ENCODE measurements at regions not wholly inside any gene's neighbourhood (a gene's known extent, or its start where the extent isn't known, plus 50 kb on each side); places are given as distances from the start of the nearest gene placed in this dataset.

- DNase-seq (ENCODE audit: low read depth) = no peak
- no peak for TF ChIP-seq CTCF (conservative IDR thresholded peaks at IDR 0.05; ENCODE audit: low read length)
- no peak overlapping the region for H3K4me3 ChIP-seq (ENCODE audit: low read length)
These were observed 660.1 kb upstream of the SGO1 start for GRCh38 chr3:20846066-20846465.

DNA sequence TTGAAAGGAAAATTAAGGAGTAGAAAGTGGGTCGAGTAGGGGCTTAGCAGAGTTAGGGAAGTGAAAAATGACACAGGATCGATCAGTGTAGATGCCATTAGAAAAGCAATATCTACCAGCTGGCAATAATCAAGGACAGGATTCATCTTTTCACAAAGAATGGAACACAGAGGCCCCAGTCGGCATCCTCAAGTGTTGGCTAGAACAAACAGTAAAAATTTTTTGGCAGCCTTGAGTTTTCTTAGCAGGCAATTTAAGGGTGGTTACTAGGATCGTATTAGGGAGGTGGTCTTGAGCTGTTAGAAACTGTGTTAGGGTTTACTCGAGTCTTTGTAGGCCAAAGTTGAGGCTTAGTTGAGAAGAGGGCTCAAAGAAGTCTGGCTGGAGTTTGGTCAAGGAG lies 658.8 kb upstream of the SGO1 start:
- no peak overlapping the region for H3K4me3 ChIP-seq (ENCODE audit: low read length)
- no peak for DNase-seq (ENCODE audit: low read depth)

GRCh38 chr3:20842594-20843436 lies 656.8 kb upstream of the SGO1 start:
- no peak overlapping the region for H3K4me3 ChIP-seq (ENCODE audit: low read length)
- no peak for DNase-seq (ENCODE audit: low read depth)
- no peak for TF ChIP-seq CTCF (conservative IDR thresholded peaks at IDR 0.05; ENCODE audit: low read length)

More for the DNA sequence above, 658.8 kb upstream of the SGO1 start:
- TF ChIP-seq CTCF (conservative IDR thresholded peaks at IDR 0.05; ENCODE audit: low read length) = no peak

DNA sequence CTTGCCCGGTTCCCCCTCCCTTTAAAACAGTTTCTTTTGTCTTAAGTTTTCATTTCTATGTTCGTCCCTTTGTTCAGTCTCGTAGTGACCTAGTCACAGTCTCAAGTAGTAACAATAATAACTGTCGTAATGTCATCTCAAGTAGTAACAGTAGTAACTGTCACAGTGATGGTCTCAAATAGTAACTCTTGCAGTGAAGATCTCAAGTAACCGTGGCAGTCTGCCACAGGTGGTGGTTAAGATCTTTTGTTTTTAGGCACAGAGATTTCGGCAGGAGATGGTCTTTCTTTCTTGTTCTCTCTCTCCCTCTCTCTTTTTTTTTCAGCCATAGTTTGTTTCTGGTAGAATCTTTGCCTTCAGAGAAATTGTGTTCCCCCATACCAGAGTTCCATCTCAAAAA lies 656.0 kb upstream of the SGO1 start:
- TF ChIP-seq CTCF (conservative IDR thresholded peaks at IDR 0.05; ENCODE audit: low read length) = no peak
- no peak overlapping the region for H3K4me3 ChIP-seq (ENCODE audit: low read length)
- DNase-seq (ENCODE audit: low read depth) = no peak

DNA sequence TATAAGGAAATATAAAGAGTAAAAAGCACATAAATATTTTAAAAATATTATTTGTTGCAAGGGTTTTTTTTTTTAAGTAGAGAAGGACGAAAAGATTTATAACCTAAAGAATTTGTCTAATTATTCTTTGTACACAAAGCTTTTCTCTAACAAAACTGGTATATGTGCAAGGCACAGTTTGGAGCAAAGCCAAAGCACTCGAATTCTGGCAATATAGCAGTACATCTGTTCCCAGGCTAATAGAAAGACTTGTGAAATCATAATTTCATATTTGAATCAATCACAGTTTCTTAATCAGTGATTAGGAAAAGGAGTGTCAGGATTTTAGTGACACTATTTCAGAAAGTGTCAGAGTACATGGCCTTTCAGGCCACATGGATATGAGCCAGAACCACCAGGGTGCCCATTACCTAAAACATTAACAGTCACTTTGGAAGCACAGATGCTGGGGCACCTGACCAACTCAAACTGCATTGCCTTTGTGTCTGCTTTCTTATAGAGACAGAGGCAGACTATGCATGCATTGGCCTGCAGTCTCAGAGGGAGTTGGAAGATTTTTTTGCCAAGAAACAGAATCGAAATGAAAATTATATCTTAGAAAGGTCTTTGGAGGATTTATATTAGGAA lies 651.8 kb upstream of the SGO1 start:
- DNase-seq (ENCODE audit: low read depth) = no peak
- no peak overlapping the region for H3K4me3 ChIP-seq (ENCODE audit: low read length)
- TF ChIP-seq CTCF (conservative IDR thresholded peaks at IDR 0.05; ENCODE audit: low read length) = no peak

DNA sequence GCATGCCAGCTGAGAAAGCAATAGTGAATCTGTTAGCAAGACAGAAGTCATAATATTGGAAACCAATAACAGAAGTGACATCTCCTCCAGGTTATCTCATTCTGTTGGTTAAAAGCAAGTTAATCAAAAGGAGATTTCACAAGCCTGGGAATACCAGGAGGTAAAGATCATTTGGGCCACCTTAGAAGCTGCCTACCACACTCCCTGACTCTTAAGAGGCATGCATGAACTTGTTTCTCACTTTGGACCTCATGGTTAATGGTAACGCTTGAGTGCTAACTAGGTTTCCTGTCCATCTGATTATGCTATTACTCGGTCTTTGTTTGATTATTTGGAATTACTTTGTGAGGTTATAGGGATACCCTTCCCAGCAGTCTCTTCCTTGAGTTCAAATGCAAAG lies 650.8 kb upstream of the SGO1 start:
- H3K4me3 ChIP-seq (ENCODE audit: low read length) = no peak overlapping the region
- TF ChIP-seq CTCF (conservative IDR thresholded peaks at IDR 0.05; ENCODE audit: low read length) = no peak
- no peak for DNase-seq (ENCODE audit: low read depth)

GRCh38 chr3:20832963-20833362 lies 647.0 kb upstream of the SGO1 start:
- no peak overlapping the region for H3K4me3 ChIP-seq (ENCODE audit: low read length)
- no peak for DNase-seq (ENCODE audit: low read depth)
- no peak for TF ChIP-seq CTCF (conservative IDR thresholded peaks at IDR 0.05; ENCODE audit: low read length)

Measured in AG10803 (cell line).